GM18870 (cell line): ENCODE measurements at regions not wholly inside any gene's neighbourhood (a gene's known extent, or its start where the extent isn't known, plus 50 kb on each side); places are given as distances from the start of the nearest gene placed in this dataset.

Experiments
- ATAC-seq: cut with Tn5 transposase; IDR thresholded peaks from one replicate; pipeline ENCODE4 v1.9.1; 2021; ENCODE audit warnings: moderate library complexity; ENCODE audit not compliant: unreplicated experiment

DNA sequence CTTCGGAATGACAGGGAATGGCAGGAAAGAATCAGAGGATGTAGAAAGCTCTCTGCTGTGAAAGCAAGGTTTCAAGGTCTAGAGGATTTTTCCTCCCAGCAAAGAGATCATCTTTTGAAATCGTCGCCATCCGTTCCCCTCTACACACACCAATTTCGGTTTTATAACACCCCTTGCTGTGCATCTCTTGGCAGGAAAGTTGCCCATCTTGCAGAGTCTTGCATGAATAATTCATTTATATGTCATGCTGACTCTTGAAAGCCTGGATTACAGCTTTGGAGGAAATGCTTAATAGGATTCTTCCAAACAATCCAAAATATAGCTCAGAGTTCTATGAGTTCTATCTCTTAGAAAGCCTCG is 262.7 kb downstream of the CHL1 start:
- no peak for ATAC-seq

DNA sequence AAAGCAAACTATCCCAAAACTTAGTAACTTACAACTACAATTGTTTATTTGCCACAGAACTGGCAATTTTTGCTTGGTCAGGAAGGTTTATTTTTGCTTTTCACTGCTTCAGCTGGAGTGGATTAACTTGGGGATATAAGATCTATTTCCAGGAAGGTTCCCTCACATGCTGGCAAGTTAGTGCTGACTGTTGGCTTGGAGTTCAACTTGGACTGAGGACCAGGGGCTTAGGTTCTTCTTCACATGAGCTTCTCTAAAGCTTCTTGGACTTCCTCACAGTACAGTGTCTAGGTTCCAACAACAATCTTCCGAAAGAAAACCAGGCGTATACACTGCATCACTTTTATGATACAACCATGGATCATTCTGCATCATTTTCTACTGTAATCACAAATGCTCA is 264.4 kb downstream of the CHL1 start:
- no peak for ATAC-seq

DNA sequence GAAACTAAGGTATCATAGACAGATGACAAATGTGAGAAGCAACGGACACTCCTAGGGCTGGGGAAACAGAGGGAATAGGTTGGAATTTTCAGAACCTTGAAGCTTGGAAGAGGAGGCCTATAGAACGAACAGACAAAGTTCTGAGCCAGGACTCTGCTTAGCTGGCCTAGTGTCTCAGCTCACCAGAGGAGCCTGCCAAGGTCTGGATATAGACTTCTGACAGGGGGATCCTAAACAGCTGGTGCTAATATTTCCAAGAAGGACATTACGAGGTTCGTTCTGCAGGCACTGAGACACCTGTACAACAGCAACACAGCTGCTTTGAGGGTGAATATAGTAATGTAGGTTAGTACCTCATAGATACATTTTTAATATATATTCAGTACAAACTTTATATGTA is 266.3 kb downstream of the CHL1 start:
- no peak for ATAC-seq

DNA sequence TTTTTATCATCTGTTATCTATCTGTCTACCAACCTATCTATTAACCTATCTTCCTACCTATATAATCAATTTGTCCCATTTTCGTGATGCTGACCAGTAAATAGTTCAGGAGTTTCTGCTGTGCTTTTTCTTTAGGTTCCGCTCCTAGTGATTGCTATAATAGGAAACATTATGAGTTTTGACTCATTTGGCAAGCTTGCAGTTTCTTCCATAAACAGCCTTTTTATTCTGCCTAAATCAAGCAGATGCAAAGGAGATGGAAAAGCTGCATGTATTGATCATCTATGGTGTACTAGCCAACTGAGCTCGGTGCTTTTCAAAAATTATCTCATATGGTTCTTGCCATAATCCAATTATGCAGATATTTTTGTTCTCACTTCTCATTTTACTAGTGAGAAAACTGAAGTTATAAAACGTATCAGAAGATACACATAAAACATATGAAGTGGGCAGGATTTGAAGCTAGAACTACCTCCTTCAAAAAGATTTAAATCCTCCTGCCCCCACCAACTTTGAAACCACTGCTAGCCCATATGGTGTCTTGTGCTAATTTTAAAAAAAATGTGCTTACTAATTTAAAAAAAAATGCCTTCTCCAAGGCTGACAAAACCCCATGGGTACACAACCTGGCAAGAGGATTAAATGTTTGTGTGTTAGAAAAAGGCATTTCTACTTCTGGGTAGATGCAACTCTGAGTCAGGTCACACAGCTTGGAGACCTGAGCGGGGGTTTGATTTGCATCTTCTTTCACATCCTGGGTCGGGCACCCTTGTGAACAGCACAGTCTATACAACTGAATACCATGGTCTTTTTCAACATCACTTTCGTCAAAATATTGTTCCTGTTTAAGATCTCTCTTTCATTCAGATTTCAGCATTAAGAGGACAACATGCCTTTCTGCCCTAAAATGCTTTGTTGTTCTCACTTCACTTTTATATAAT is 267.0 kb downstream of the CHL1 start:
- ATAC-seq, result peak; percentile 97

DNA sequence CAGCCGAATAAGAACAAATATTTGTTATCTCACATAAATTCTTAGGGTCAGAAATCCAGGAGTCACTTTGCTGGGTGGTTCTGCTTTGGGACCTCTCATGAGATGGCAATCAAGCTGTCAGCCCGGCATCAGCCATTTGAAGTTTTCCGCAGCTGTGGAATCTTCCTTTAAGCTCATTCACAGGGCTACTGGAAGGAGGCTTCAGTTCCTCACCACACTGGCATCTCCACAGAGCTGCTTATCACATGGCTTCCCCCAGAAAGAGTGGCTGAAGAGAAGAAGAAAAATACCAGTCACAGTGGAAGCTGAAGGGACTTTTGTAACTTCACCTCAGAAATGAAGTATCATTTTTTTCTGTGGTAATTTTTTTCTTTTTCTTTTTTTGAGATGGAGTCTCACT is 267.7 kb downstream of the CHL1 start:
- peak; percentile 28 for ATAC-seq

DNA sequence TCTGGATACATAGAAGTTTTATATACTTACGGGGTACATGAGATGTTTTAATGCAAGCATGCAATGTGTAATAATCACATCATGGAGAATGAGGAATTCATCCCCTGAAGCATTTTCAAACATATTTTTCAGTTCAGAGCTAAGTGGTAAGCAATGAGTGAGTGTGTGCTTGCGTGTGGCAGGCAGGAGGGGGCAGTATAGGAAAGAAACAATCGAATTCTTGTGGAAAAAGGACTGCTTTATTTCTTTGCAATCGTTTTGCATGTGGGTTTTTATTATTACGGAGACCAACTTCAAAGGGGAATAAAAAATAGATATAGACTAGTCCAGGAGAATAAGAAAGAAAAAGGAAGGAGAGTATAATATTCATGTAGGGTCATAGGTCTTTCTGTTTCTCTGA is 271.6 kb downstream of the CHL1 start:
- ATAC-seq, result peak; percentile 30

DNA sequence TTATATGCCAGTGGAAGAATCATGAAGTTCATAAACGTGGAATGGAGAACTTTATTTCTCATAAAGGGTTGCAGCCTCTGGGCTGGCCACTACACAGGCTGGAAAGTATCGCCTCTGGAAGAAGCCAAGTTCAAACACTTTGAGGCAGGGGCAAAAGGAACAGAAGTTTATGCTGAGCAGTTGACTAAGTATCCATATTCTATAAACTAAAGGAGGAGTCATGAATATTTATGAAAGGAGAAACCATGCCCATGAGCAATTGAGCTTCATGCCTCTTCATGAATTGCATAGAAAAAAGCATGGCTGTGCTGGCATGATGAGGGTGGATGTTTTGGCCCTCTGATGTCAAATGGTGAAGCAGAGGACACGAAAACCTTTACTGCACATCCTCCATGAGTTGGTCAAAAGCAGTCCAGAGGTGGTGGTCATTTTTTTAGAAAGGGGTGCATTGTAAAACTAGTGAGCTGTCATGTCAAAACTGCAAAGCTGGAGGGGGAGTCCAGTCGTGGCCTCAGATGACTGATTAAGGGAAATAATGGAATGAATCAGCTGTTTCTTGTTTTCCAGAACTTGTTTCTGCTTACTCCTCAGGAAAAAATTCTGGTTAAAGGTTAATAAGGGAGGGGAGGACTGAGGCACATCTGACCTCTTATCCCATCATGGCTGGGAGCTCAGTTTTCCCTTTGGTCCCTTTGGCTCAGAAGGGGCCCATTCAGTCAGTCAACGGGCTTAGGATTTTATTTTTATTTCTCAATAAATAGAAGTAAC is 276.7 kb downstream of the CHL1 start:
- ATAC-seq, result peak; percentile 60

DNA sequence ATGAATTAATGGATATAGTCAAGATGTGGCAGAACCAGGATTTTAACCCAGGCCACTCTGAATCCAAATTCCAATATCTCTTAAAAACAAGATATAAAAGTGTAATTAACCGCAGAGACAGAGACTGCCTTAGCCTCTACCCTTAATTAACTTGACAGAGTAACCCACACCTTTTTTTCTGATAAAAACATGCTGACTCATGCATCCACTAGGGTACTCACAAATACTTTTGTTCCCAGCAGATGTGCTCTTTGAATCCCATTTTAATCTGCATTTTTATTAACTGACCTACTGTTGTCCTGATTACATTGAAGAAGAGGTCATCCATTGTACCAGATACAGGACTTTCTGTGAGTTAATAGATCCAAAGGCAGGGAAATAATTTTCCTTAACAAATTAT is 278.3 kb downstream of the CHL1 start:
- ATAC-seq, result no peak

DNA sequence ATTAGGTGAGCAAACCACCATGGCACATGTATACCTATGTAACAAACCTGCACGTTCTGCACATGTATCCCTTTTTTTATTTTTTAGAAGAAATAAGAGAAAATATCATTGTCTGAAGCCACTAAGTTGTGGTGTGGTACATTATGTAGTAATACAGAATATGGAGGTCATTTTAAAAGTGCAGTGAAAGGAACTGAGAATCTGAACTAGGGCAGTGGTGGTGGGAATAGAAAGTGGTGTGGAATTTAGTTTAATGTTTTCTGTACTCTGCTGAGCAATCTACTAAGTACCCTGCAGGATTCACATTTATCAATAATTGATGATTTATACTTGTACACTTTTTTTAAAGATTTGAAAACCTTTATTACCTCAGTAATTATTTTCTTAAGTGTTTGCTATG is 283.5 kb downstream of the CHL1 start:
- ATAC-seq, result peak; percentile 81

DNA sequence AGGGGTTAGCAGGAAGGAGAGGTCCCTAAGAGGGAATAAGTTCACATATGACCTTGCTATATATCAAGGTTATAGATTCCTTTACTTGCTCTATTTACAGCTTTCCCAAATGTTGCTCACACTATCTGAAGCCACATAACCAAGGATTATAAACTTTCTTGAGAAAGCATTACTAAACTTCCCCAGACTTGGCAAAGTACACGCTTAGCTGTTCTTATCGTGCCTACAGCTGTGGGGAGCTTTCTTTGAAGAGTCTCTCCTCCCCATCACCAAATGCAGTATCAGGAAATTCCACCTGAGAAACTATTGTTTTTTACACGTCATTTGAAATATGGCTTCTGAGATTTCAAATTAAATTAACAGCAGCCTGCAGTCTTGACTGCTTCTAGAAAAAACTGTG is 284.5 kb downstream of the CHL1 start:
- no peak for ATAC-seq

DNA sequence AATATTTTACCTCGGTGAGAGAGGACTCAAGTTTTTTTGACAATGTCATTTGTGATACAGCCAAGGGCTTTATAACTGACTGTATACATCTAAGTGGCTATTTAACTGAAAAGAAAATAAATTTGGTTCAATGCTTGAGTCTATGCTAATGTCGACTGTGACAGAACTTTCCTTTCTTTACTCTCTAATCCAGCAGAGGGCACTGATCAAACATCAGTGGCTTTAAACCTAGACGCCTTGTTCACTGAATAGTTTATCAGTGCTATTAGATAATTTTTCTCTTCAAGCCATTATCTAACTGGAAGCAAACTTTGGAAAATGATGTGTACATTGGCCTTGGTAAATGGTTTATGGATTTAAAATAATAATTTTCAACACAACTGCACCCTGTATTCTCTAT is 285.1 kb downstream of the CHL1 start:
- peak; percentile 58 for ATAC-seq

DNA sequence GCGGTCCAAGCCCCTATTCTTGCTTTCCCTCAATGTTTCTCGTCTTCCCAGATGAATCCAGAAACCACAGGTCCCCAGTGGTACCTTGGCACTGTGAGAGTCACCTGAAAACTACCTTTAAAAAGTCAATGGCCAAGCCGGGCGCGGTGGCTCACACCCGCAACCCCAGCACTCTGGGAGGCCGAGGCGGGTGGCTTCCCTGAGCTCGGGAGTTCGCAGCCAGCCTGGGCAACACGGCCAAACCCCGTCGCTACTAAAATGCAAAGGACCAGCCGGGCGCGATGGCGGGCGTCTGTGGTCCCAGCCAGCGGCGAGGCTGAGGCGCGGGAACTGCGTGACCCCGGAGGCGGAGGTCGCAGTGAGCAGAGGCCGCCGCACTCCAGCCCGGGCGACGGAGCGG is 285.9 kb downstream of the CHL1 start:
- no peak for ATAC-seq

DNA sequence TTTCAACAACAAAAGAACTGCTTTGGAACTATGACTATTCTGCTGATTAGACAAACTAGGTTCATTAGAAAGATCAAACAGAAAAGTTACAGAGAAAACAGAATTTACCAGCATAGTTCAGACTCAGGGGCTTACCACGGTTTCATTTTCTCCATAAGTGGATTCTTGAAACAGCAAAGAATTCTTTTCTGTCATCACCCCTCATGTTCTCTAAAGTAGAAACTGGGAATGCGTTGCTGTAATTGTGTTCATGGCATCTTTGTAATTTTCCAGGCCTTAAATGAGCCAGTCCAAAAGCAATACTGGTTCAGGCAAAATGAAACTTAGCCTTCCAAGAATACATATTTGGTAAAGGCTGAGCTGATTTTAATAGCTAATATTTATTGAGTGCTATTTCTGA is 287.8 kb downstream of the CHL1 start:
- ATAC-seq, result no peak

DNA sequence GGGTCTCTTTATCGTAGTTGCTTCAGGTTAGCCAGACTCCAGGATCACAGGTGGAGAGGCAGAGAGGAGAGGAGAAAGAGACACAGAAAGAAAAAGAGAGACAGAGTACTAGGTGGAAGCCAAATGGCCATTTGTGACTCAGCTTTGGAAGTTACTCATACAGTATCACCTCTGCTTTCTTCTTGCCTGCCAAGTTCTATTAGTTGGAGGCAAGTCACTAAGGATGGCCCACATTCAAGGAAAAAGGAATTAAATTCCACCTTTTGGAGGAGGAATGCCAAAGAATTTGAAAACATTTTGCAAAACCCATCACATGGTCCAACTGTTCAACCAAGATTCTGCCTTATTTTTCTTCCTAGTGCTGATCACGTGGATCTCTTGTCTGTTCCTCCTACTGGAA is 291.1 kb downstream of the CHL1 start:
- ATAC-seq, result no peak

DNA sequence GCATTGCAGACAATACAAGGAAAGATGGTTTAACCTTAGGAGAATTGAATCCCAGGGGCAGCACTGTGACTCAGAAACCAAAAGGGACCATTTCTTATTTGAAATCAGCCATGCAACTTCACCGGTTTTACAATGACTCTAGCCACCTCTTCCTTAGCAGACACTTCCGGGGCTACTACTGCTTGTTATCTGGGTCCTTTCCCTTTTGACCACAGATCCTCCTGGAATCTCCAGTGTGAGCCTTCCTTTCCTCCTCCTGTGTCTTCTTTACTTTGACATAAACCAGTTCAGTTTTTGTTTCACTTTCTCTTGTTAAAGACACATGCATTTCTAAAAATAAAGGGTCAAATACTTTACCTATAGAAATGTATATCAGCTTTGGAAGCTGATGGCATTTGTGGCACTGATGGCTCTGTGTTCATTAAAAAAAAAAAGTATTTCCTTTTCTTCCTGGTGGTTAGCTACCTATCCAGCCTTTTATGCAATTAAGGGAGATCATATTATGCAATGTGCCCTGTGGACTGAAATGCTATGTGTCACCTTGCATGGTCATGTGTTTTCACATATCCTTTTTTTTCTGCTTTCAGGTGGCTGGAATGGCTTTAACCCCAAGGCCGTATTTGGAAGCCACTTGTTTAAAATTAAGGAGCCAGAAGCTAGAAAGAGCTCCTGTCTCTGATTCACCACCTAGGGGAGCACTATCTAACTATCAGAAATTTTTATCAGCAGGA is 296.2 kb downstream of the CHL1 start:
- peak; percentile 55 for ATAC-seq

DNA sequence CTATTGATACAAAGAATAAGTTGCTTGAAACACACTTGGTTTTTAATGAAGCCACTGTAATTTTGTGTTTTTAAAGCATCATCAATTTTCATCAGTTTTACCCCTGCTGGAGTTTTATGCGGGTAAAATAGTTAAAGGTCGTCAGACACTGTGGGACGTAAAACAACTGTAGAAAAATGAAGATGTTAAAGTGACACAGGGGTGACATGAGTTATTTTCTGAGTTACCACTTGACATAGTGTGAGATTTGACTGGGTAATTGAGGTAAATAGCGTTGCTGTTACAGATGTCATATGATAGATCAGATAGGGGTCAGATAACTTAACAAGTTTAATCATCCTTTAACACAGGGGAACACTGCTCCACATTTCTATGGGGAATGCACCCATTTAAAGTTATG is 297.6 kb downstream of the CHL1 start:
- ATAC-seq, result no peak

DNA sequence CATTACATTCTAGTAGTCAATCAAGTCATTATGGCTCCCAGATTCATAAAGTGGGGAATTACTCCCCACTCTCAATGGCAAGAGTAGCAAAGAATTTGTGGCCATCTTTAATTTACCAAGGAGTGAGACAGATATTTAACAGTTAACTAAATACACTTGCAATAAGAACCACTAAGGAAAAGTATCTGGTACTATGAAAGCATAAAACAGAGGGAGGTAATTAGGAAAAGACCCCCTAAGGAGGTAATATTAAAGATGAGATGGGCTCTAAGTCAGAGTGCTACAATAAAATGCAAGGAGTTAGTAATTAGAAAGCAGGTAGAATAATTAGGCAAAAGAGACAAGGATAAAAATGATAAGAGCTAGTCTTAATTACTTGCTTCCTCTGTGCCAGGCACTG is 301.9 kb downstream of the CHL1 start:
- no peak for ATAC-seq

DNA sequence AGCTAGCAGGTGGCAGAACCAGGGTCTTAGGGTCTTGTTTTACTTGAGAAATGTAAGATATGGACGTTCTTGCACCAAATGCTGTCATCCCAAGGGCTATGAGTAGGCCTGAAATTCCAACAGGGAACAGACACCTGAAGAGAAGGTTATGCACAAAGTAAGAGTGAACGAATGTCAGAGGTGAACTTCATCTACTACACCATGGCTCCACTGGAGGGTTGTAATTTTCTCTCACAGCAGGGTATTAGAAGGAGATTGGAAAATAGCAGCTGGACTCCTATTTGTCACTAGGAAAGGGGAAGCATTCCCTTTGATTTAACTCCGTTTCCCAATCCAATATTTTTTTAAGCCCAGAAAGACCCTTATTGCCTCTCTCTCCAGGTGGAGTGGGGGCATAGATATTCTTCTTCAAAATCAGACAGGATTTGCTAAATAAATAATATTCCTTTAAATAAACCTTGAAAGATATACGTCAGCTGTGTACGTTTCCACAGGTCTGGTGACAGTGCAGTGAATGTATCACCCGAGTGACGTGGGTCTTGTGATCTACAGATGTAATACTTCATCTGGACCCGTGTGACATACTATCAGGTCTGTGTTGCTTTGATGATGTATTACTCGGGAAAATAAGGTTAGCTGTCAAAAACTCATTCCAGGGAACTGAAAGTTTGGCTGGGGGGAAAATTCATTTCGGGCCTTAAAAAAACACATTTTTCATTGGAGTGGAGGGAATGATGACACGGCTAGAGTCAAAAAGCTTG is 302.6 kb downstream of the CHL1 start:
- ATAC-seq, result no peak

DNA sequence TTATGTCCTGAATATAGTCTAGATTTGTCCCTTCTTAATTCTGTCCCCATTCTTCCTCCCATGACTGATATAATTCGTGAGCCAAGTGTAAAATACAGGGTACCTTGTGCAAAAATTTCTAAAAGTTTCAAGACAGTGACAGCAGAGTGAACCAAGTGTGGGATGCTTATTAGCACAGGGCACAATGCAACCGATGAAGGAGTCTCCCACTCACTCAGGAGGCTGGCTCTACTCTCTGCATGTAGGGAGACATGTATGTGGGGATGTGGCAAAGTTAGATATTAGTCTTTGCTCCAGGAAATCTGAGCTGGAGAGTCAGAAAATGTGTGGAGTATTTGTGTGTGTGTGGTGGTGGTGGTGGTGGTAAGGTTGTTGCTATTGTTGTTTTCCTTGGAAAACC is 305.9 kb downstream of the CHL1 start:
- no peak for ATAC-seq

DNA sequence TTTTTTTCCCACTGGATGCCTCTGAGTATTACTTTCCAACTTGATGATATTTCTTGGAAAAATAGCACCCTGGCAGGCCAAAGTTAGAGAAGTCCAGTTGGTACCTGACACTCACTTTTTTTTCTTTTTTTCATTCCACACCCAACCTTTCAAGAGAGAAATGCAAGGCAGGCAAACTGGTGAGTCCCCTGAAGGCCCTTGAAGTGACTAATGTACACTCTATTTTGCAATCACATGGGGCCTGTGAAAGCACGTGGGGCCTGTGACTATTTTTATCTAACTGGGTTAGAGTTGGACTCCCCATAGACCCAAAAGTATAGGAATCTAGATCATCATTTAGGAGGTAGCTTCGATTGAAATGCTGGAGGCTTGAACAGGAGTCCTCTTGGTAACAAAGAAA is 316.7 kb downstream of the CHL1 start:
- ATAC-seq, result no peak

DNA sequence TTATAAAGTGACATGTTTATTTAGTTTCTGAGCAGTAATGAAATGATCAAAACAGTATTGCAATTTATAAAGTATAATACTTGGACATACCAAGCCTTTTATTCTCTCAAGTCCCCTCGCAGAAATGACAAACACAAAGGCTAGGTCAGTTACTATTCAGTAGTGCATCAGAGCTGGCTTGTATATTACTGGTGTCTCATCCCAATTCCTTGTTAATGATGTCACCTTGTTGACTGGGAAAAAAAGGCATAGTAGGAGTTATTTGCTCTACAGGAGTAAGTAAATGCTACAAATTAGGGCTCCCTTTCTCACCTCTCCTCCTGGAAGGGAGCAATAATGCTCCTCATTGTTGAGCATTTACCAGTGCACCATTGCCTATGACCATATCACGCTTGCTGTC is 317.6 kb downstream of the CHL1 start:
- ATAC-seq, result no peak
